IPS-NIHi7 (cell line): ENCODE measurements at regions not wholly inside any gene's neighbourhood (a gene's known extent, or its start where the extent isn't known, plus 50 kb on each side); places are given as distances from the start of the nearest gene placed in this dataset.
A peak's percentile ranks its signal among the peaks of the same experiment; 100 is the strongest.

Experiments
- DNase-seq: peaks from one replicate; pipeline ENCODE4 v3.0.0; 2012; ENCODE audit warnings: mixed read lengths; ENCODE audit errors: extremely low spot score

- DNase-seq: no peak
Observed at GRCh38 chr1:172801771-172802322, 142.9 kb downstream of the FASLG start.

GRCh38 chr1:172809750-172810149 is 150.8 kb downstream of the FASLG start:
- no peak for DNase-seq

- no peak for DNase-seq
Observed at GRCh38 chr1:172810480-172811175, 151.7 kb downstream of the FASLG start.

- no peak for DNase-seq
Observed at GRCh38 chr1:172811694-172812093, 152.8 kb downstream of the FASLG start.

- DNase-seq: no peak
Observed at GRCh38 chr1:172812118-172812517, 153.2 kb downstream of the FASLG start.

- no peak for DNase-seq
Observed at GRCh38 chr1:172813330-172813729, 154.4 kb downstream of the FASLG start.

- no peak for DNase-seq
Observed at GRCh38 chr1:172814428-172814827, 155.5 kb downstream of the FASLG start.

- no peak for DNase-seq
Observed at GRCh38 chr1:172815740-172816139, 156.8 kb downstream of the FASLG start.

- DNase-seq: no peak
Observed at GRCh38 chr1:172818841-172819527, 160.1 kb downstream of the FASLG start.

GRCh38 chr1:172820475-172821158 is 161.7 kb downstream of the FASLG start:
- no peak for DNase-seq

GRCh38 chr1:172821609-172822274 is 162.8 kb downstream of the FASLG start:
- no peak for DNase-seq

- DNase-seq: no peak
Observed at GRCh38 chr1:172822886-172823285, 164.0 kb downstream of the FASLG start.

- no peak for DNase-seq
Observed at GRCh38 chr1:172823534-172823933, 164.6 kb downstream of the FASLG start.

GRCh38 chr1:172824209-172824608 is 165.3 kb downstream of the FASLG start:
- DNase-seq: no peak

- peak; percentile 40 for DNase-seq
Observed at GRCh38 chr1:172826096-172826741, 167.3 kb downstream of the FASLG start.

- DNase-seq: no peak
Observed at GRCh38 chr1:172827301-172827700, 168.4 kb downstream of the FASLG start.

GRCh38 chr1:172827841-172828240 is 168.9 kb downstream of the FASLG start:
- no peak for DNase-seq

GRCh38 chr1:172832006-172832725 is 173.3 kb downstream of the FASLG start:
- no peak for DNase-seq

GRCh38 chr1:172833954-172834353 is 175.1 kb downstream of the FASLG start:
- no peak for DNase-seq

- DNase-seq: no peak
Observed at GRCh38 chr1:172834609-172835008, 175.7 kb downstream of the FASLG start.

- no peak for DNase-seq
Observed at GRCh38 chr1:172835834-172836233, 176.9 kb downstream of the FASLG start.
